DND-41 (cell line): ENCODE measurements at regions not wholly inside any gene's neighbourhood (a gene's known extent, or its start where the extent isn't known, plus 50 kb on each side); places are given as distances from the start of the nearest gene placed in this dataset.

Experiments
- ATAC-seq: fragments of 200-7000 bp; cut with Tn5 transposase; 3 replicates; pipeline ENCODE4 v1.9.1; 2021; ENCODE audit warnings: low read depth; ENCODE audit not compliant: insufficient read depth
- DNase-seq: peaks from one replicate; pipeline ENCODE4 v3.0.0-alpha.2; 2020
- H2AFZ ChIP-seq: 2 replicates; pipeline ENCODE4 v1.6.0; 2012; ENCODE audit warnings: low read depth, low read length
- H3K27ac ChIP-seq: 2 replicates; pipeline ENCODE4 v1.5.1; 2012; ENCODE audit warnings: low read length, inconsistent platforms
- H3K27me3 ChIP-seq: fragments of 200-600 bp; sonication (generic); 2 replicates; pipeline ENCODE4 v1.6.0; 2012; ENCODE audit warnings: low read length, mild to moderate bottlenecking, inconsistent platforms; ENCODE audit not compliant: insufficient read depth, poor library complexity
- H3K36me3 ChIP-seq: 2 replicates; pipeline ENCODE4 v1.5.1; 2012; ENCODE audit warnings: low read length, inconsistent platforms; ENCODE audit not compliant: insufficient read depth
- H3K4me1 ChIP-seq: 2 replicates; pipeline ENCODE4 v1.5.1; 2012; ENCODE audit warnings: mild to moderate bottlenecking, low read length; ENCODE audit not compliant: insufficient read depth
- H3K4me2 ChIP-seq: 2 replicates; pipeline ENCODE4 v1.6.0; 2012; ENCODE audit warnings: mild to moderate bottlenecking, moderate library complexity, low read length, inconsistent platforms; ENCODE audit not compliant: insufficient read depth
- H3K4me3 ChIP-seq, 2 experiments: fragments of 200-600 bp in 1 of 2; shearing (Covaris generic) in 1 of 2; 2 replicates each; pipeline ENCODE4 v1.5.1; 2012 to 2016; ENCODE audit warnings: inconsistent platforms in 2 of 2, low read length in 2 of 2, mild to moderate bottlenecking in 2 of 2, low read depth in 1 of 2, moderate library complexity in 1 of 2
- H3K79me2 ChIP-seq: 2 replicates; pipeline ENCODE4 v1.6.0; 2012; ENCODE audit warnings: low read length, inconsistent platforms; ENCODE audit not compliant: insufficient read depth
- H3K9ac ChIP-seq: 2 replicates; pipeline ENCODE4 v1.6.0; 2012; ENCODE audit warnings: low read depth, mild to moderate bottlenecking, inconsistent platforms, low read length, moderate library complexity
- H3K9me3 ChIP-seq: 2 replicates; pipeline ENCODE4 v1.5.1; 2012; ENCODE audit warnings: low read length, moderate library complexity, mild to moderate bottlenecking, inconsistent platforms; ENCODE audit not compliant: insufficient read depth, severe bottlenecking
- H4K20me1 ChIP-seq: 2 replicates; pipeline ENCODE4 v1.6.0; 2012; ENCODE audit warnings: low read length; ENCODE audit not compliant: insufficient read depth
- CTCF ChIP-seq: IDR thresholded peaks from 2 replicates; pipeline ENCODE4 v1.5.1; 2012; ENCODE audit warnings: borderline replicate concordance, low read length, moderate library complexity, mild to moderate bottlenecking; ENCODE audit not compliant: poor library complexity, severe bottlenecking; ENCODE audit errors: extremely low read depth
- EZH2 ChIP-seq: IDR thresholded peaks from 3 replicates; pipeline ENCODE4 v1.6.1; 2012; ENCODE audit warnings: borderline replicate concordance, low read depth, mild to moderate bottlenecking, moderate library complexity, low read length, inconsistent platforms; ENCODE audit not compliant: severe bottlenecking

DNA sequence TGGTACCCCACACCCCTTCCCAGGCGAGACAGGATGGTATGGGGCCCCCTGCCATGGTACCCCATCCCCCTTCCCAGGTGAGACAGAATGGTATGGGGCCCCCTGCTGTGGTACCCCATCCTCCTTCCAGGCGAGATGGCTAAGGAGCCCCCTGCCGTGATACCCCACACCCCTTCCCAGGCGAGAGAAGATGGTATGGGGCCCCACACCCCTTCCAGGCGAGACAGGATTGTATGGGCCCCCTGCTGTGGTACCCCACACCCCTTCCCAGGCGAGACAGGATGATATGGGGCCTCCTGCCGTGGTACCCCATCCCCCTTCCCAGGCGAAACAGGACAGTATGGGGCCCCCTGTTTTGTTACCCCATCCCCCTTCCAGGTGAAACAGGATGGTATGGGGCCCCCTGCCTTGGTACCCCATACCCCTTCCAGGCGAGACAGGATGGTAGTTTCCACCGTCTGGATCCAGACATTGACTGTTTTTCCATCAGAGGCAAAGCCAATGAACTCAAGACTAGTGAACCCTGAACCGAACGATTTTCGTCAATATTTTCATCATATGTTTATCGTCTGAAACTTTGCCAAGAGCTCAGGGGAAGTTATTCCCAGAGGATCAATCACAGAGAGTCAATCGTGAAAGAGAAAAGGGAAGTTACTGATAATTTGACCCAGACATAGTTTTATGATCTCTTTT is 75.0 kb downstream of the MYCN start:
- Histone ChIP-seq H3K4me3 (no peak overlapping the region), H3K27me3 (no peaks in the 10 kb centered on the region), H3K9me3 (no peaks in the 10 kb centered on the region), H3K9ac (no peak overlapping the region), H3K4me2 (no peak overlapping the region), H4K20me1 (no peaks in the 10 kb centered on the region), H3K79me2 (no peaks in the 10 kb centered on the region), H3K36me3 (no peaks in the 10 kb centered on the region), H3K27ac (no peak overlapping the region), H3K4me1 (no peaks in the 10 kb centered on the region), H2AFZ (no peak overlapping the region)
- no peak for TF ChIP-seq CTCF
- TF ChIP-seq EZH2 = no peak
- ATAC-seq (no peak), DNase-seq (no peak)

- no peak overlapping the region for H3K4me3 ChIP-seq
- H3K79me2 ChIP-seq = no peaks in the 10 kb centered on the region
- DNase-seq = no peak
- no peaks in the 10 kb centered on the region for H3K27me3 ChIP-seq
- no peak overlapping the region for H2AFZ ChIP-seq
- H3K27ac ChIP-seq = no peak overlapping the region
- no peaks in the 10 kb centered on the region for H4K20me1 ChIP-seq
- H3K9me3 ChIP-seq = no peaks in the 10 kb centered on the region
- no peaks in the 10 kb centered on the region for H3K36me3 ChIP-seq
- no peak overlapping the region for H3K9ac ChIP-seq
- no peak for ATAC-seq
- no peaks in the 10 kb centered on the region for H3K4me1 ChIP-seq
- H3K4me2 ChIP-seq = no peak overlapping the region
- TF ChIP-seq EZH2 = no peak
Observed at GRCh38 chr2:16014802-16015201, 74.5 kb downstream of the MYCN start.

DNA sequence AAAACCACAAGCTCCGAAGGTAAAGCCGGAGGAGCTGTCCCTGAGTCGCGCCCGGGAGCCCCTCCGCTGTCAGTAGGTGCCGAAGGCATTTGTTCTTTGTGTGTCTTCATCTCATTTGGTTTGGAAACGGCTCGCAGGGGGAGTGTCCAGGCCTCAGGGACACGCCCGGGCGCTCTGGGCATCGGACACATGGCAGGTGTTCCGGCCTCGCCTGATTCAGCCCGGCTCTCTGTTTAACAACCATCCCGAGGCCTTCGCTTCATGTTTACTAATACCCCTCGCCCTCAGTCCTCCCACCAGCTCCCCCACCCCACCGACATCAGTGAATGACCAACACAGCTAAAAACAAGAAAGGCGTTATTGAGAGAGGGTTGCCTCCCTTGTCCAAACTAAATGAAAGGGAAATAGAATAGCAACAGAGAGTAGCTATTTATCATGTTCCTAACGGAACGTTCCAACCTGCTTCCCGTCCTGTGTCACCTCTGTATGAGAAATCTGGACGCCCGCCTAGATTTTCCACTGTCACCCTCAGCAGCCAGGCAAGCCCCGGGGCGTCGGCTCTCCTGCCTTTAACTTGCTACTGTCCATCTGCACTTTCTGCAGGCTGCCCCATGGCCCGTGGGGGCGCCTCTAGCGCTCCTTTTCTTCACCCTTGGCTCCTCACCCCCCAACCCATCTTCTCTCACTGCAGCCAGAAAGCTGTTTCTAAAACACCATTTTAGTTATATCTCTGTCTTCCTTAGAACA is 73.9 kb downstream of the MYCN start:
- ATAC-seq (no peak), DNase-seq (no peak)
- Histone ChIP-seq H3K27ac (no peak overlapping the region), H3K4me3 (no peak overlapping the region), H3K9me3 (no peaks in the 10 kb centered on the region), H3K79me2 (no peaks in the 10 kb centered on the region), H3K9ac (no peak overlapping the region), H3K36me3 (no peaks in the 10 kb centered on the region), H3K4me2 (no peak overlapping the region), H2AFZ (no peak overlapping the region), H3K27me3 (no peaks in the 10 kb centered on the region), H4K20me1 (no peaks in the 10 kb centered on the region), H3K4me1 (no peaks in the 10 kb centered on the region)
- TF ChIP-seq EZH2 = no peak

GRCh38 chr2:16013359-16013911 is 73.1 kb downstream of the MYCN start:
- Histone ChIP-seq H3K4me2 (no peak overlapping the region), H3K4me3 (no peak overlapping the region)

More at GRCh38 chr2:16013359-16013911, 73.1 kb downstream of the MYCN start:
- no peak overlapping the region for H3K9ac ChIP-seq
- no peak overlapping the region for H3K27ac ChIP-seq
- no peak overlapping the region for H2AFZ ChIP-seq
- H3K9me3 ChIP-seq = no peaks in the 10 kb centered on the region
- TF ChIP-seq EZH2 (no peak), CTCF (no peak)
- ATAC-seq (no peak), DNase-seq (no peak)
- no peaks in the 10 kb centered on the region for H3K36me3 ChIP-seq
- no peaks in the 10 kb centered on the region for H4K20me1 ChIP-seq
- no peaks in the 10 kb centered on the region for H3K4me1 ChIP-seq
- H3K27me3 ChIP-seq = no peaks in the 10 kb centered on the region
- no peaks in the 10 kb centered on the region for H3K79me2 ChIP-seq
